ENCODE measurements at regions not wholly inside any gene's neighbourhood (a gene's known extent, or its start where the extent isn't known, plus 50 kb on each side); places are given as distances from the start of the nearest gene placed in this dataset.

- H3K9me3 ChIP-seq: no peaks in the 10 kb centered on the region
- ATAC-seq (ENCODE audit: insufficient number of reproducible peaks, low FRiP score, low read depth) (no peak), DNase-seq (ENCODE audit: low spot score) (no peak)
- H3K36me3 ChIP-seq: no peaks in the 10 kb centered on the region
- H3K4me3 ChIP-seq: no peak overlapping the region
- no peak overlapping the region for H3K27ac ChIP-seq
- no peaks in the 10 kb centered on the region for H3K27me3 ChIP-seq (replicated peaks; ENCODE audit: insufficient read depth)
- H3K4me1 ChIP-seq (ENCODE audit: control insufficient read depth in 1 of 2, low read depth in 2 of 2): no peaks in the 10 kb centered on the region
- TF ChIP-seq CTCF (IDR thresholded peaks at IDR 0.05): no peak
These were observed 164.3 kb upstream of the PABPC4L start for GRCh38 chr4:134365852-134366251.

- H3K36me3 ChIP-seq: no peaks in the 10 kb centered on the region
- no peak for ATAC-seq (ENCODE audit: insufficient number of reproducible peaks, low FRiP score, low read depth)
- H3K4me1 ChIP-seq (ENCODE audit: control insufficient read depth in 1 of 2, low read depth in 2 of 2): no peaks in the 10 kb centered on the region
- no peak for TF ChIP-seq CTCF (IDR thresholded peaks at IDR 0.05)
- no peak overlapping the region for H3K4me3 ChIP-seq
- H3K9me3 ChIP-seq: no peaks in the 10 kb centered on the region
- no peaks in the 10 kb centered on the region for H3K27me3 ChIP-seq (replicated peaks; ENCODE audit: insufficient read depth)
- H3K27ac ChIP-seq: no peak overlapping the region
- DNase-seq (ENCODE audit: low spot score): no peak
These were observed 163.3 kb upstream of the PABPC4L start for GRCh38 chr4:134364928-134365327.

- no peaks in the 10 kb centered on the region for H3K27me3 ChIP-seq (replicated peaks; ENCODE audit: insufficient read depth)
- H3K27ac ChIP-seq: no peak overlapping the region
- TF ChIP-seq CTCF (IDR thresholded peaks at IDR 0.05): no peak
- H3K36me3 ChIP-seq: no peaks in the 10 kb centered on the region
- no peak overlapping the region for H3K4me3 ChIP-seq
- ATAC-seq (ENCODE audit: insufficient number of reproducible peaks, low FRiP score, low read depth): no peak
- H3K9me3 ChIP-seq: no peaks in the 10 kb centered on the region
- no peaks in the 10 kb centered on the region for H3K4me1 ChIP-seq (ENCODE audit: control insufficient read depth in 1 of 2, low read depth in 2 of 2)
- no peak for DNase-seq (ENCODE audit: low spot score)
These were observed 143.7 kb upstream of the PABPC4L start for GRCh38 chr4:134345244-134345643.

- H3K4me3 ChIP-seq: no peak overlapping the region
- TF ChIP-seq CTCF (IDR thresholded peaks at IDR 0.05): no peak
- no peak for ATAC-seq (ENCODE audit: insufficient number of reproducible peaks, low FRiP score, low read depth)
These were observed 142.1 kb upstream of the PABPC4L start for GRCh38 chr4:134343656-134344055.

GRCh38 chr4:134343081-134343480, 141.5 kb upstream of the PABPC4L start:
- no peak for TF ChIP-seq CTCF (IDR thresholded peaks at IDR 0.05)
- Histone ChIP-seq H3K36me3 (no peaks in the 10 kb centered on the region), H3K4me1 (ENCODE audit: control insufficient read depth in 1 of 2, low read depth in 2 of 2) (no peaks in the 10 kb centered on the region), H3K27ac (no peak overlapping the region), H3K9me3 (no peaks in the 10 kb centered on the region), H3K27me3 (replicated peaks; ENCODE audit: insufficient read depth) (no peaks in the 10 kb centered on the region), H3K4me3 (no peak overlapping the region)
- no peak for DNase-seq (ENCODE audit: low spot score)
- no peak for ATAC-seq (ENCODE audit: insufficient number of reproducible peaks, low FRiP score, low read depth)

More at GRCh38 chr4:134343656-134344055, 142.1 kb upstream of the PABPC4L start:
- Histone ChIP-seq H3K27me3 (replicated peaks; ENCODE audit: insufficient read depth) (no peaks in the 10 kb centered on the region), H3K9me3 (no peaks in the 10 kb centered on the region), H3K27ac (no peak overlapping the region), H3K36me3 (no peaks in the 10 kb centered on the region), H3K4me1 (ENCODE audit: control insufficient read depth in 1 of 2, low read depth in 2 of 2) (no peaks in the 10 kb centered on the region)
- DNase-seq (ENCODE audit: low spot score): no peak
